ENCODE measurements at regions not wholly inside any gene's neighbourhood (a gene's known extent, or its start where the extent isn't known, plus 50 kb on each side); places are given as distances from the start of the nearest gene placed in this dataset.
A peak's percentile ranks its signal among the peaks of the same experiment; 100 is the strongest.

- TF ChIP-seq CTCF (IDR thresholded peaks at IDR 0.05; ENCODE audit: low read depth, low read length), result peak; percentile 76
- H3K4me3 ChIP-seq, result no peak overlapping the region
- peak; percentile 42 to 75 for DNase-seq (ENCODE audit: low read depth in 1 of 2, low spot score in 1 of 2)
Measured at GRCh38 chr11:37946155-37946766, 1348.2 kb upstream of the RAG2 start.

GRCh38 chr11:37942081-37942480, 1344.0 kb upstream of the RAG2 start:
- Histone ChIP-seq H3K36me3 (no peaks in the 10 kb centered on the region), H3K4me3 (no peak overlapping the region), H3K4me1 (ENCODE audit: low read depth) (no peaks in the 10 kb centered on the region), H3K27me3 (no peaks in the 10 kb centered on the region), H3K9me3 (ENCODE audit: low read depth) (no peaks in the 10 kb centered on the region), H3K27ac (no peak overlapping the region)
- no peak for DNase-seq (ENCODE audit: low read depth in 1 of 2, low spot score in 1 of 2)
- TF ChIP-seq CTCF (IDR thresholded peaks at IDR 0.05; ENCODE audit: low read depth, low read length), result no peak

More at GRCh38 chr11:37946155-37946766, 1348.2 kb upstream of the RAG2 start:
- no peaks in the 10 kb centered on the region for H3K9me3 ChIP-seq (ENCODE audit: low read depth)
- H3K36me3 ChIP-seq, result no peaks in the 10 kb centered on the region
- H3K27ac ChIP-seq, result no peak overlapping the region
- H3K27me3 ChIP-seq, result no peaks in the 10 kb centered on the region
- no peaks in the 10 kb centered on the region for H3K4me1 ChIP-seq (ENCODE audit: low read depth)

- Histone ChIP-seq H3K4me3 (no peak overlapping the region), H3K4me1 (ENCODE audit: low read depth) (no peaks in the 10 kb centered on the region), H3K36me3 (no peaks in the 10 kb centered on the region), H3K27me3 (no peaks in the 10 kb centered on the region), H3K9me3 (ENCODE audit: low read depth) (no peaks in the 10 kb centered on the region), H3K27ac (no peak overlapping the region)
- TF ChIP-seq CTCF (IDR thresholded peaks at IDR 0.05; ENCODE audit: low read depth, low read length), result no peak
- DNase-seq (ENCODE audit: low read depth in 1 of 2, low spot score in 1 of 2), result no peak
Measured at GRCh38 chr11:37929100-37929653, 1331.1 kb upstream of the RAG2 start.

GRCh38 chr11:37926772-37927171, 1328.7 kb upstream of the RAG2 start:
- TF ChIP-seq CTCF (IDR thresholded peaks at IDR 0.05; ENCODE audit: low read depth, low read length), result no peak

GRCh38 chr11:37916331-37916730, 1318.3 kb upstream of the RAG2 start:
- H3K36me3 ChIP-seq, result no peaks in the 10 kb centered on the region
- H3K9me3 ChIP-seq (ENCODE audit: low read depth), result no peaks in the 10 kb centered on the region
- no peak for DNase-seq (ENCODE audit: low read depth in 1 of 2, low spot score in 1 of 2)
- H3K4me3 ChIP-seq, result no peak overlapping the region
- no peaks in the 10 kb centered on the region for H3K4me1 ChIP-seq (ENCODE audit: low read depth)
- H3K27ac ChIP-seq, result no peak overlapping the region
- no peak for TF ChIP-seq CTCF (IDR thresholded peaks at IDR 0.05; ENCODE audit: low read depth, low read length)
- no peaks in the 10 kb centered on the region for H3K27me3 ChIP-seq

More at GRCh38 chr11:37926772-37927171, 1328.7 kb upstream of the RAG2 start:
- no peaks in the 10 kb centered on the region for H3K36me3 ChIP-seq
- H3K4me3 ChIP-seq, result no peak overlapping the region
- H3K4me1 ChIP-seq (ENCODE audit: low read depth), result no peaks in the 10 kb centered on the region
- H3K27me3 ChIP-seq, result no peaks in the 10 kb centered on the region
- no peaks in the 10 kb centered on the region for H3K9me3 ChIP-seq (ENCODE audit: low read depth)
- H3K27ac ChIP-seq, result no peak overlapping the region
- no peak for DNase-seq (ENCODE audit: low read depth in 1 of 2, low spot score in 1 of 2)
